Kidney (tissue), 13 donors: ENCODE measurements at regions not wholly inside any gene's neighbourhood (a gene's known extent, or its start where the extent isn't known, plus 50 kb on each side); places are given as distances from the start of the nearest gene placed in this dataset.

Experiments used
- DNase-seq, 5 donors: peaks; one replicate each; pipeline ENCODE4 v3.0.0-alpha.2; 2013 to 2020
- FAIRE-seq: peaks from 2 replicates; lab custom pipeline; 2012; peaks lifted over from hg19 to GRCh38; lab: Jason Lieb, UNC
- H3K27ac ChIP-seq, 2 donors: one replicate each; pipeline ENCODE4 v1.7.0; 2013; ENCODE audit warnings: low read depth in 2 of 2, low read length in 2 of 2, inconsistent platforms in 1 of 2
- H3K27me3 ChIP-seq: one replicate; pipeline ENCODE4 v1.7.1; 2013; ENCODE audit warnings: low read length, inconsistent platforms; ENCODE audit not compliant: control insufficient read depth, insufficient read depth
- H3K36me3 ChIP-seq, 3 donors: one replicate each; pipeline versions ENCODE4 v1.7.0 to v1.7.1; 2013; ENCODE audit warnings: low read length in 3 of 3, control low read depth in 1 of 3, inconsistent platforms in 1 of 3; ENCODE audit not compliant: insufficient read depth in 3 of 3, control insufficient read depth in 2 of 3
- H3K4me1 ChIP-seq, 3 donors: one replicate each; pipeline versions ENCODE4 v1.7.0 to v1.7.1; 2013; ENCODE audit warnings: low read length in 3 of 3, inconsistent platforms in 1 of 3, low read depth in 1 of 3; ENCODE audit not compliant: control insufficient read depth in 2 of 3, insufficient read depth in 2 of 3
- H3K4me3 ChIP-seq, 3 donors: one replicate each; pipeline versions ENCODE4 v1.7.0 to v1.8.1; 2013; ENCODE audit warnings: low read length in 3 of 3, control low read depth in 1 of 3, inconsistent platforms in 1 of 3
- H3K9ac ChIP-seq, 3 donors: one replicate each; pipeline versions ENCODE4 v1.7.0 to v1.7.1; 2013; ENCODE audit warnings: low read length in 3 of 3, control low read depth in 1 of 3, inconsistent platforms in 1 of 3
- H3K9me3 ChIP-seq, 3 donors: one replicate each; pipeline versions ENCODE4 v1.7.0 to v1.7.1; 2013; ENCODE audit warnings: low read length in 3 of 3, control low read depth in 1 of 3, inconsistent platforms in 1 of 3; ENCODE audit not compliant: control insufficient read depth in 2 of 3, insufficient read depth in 1 of 3
- intact Hi-C: fragments of 100-400 bp; cut with DNase I; formaldehyde crosslinking; loops from one replicate; pipeline ENCODE4 v1.11.1; 2022
- TF ChIP-seq, protein P1 (sequence below): IDR thresholded peaks from 3 replicates; pipeline ENCODE4 v1.5.1; 2012; ENCODE audit warnings: mild to moderate bottlenecking, moderate library complexity, borderline replicate concordance; ENCODE audit not compliant: insufficient read depth; ENCODE audit errors: extremely low read depth
- donor health status: control.
- donor health status: control.
- donor health status: control.
- donor health status: control.
- donor health status: control.
- donor health status: DM: yes; HTN: yes; CAD: no.
- donor health status: Normal renal cell carcinoma (clear cell type).

DNA sequence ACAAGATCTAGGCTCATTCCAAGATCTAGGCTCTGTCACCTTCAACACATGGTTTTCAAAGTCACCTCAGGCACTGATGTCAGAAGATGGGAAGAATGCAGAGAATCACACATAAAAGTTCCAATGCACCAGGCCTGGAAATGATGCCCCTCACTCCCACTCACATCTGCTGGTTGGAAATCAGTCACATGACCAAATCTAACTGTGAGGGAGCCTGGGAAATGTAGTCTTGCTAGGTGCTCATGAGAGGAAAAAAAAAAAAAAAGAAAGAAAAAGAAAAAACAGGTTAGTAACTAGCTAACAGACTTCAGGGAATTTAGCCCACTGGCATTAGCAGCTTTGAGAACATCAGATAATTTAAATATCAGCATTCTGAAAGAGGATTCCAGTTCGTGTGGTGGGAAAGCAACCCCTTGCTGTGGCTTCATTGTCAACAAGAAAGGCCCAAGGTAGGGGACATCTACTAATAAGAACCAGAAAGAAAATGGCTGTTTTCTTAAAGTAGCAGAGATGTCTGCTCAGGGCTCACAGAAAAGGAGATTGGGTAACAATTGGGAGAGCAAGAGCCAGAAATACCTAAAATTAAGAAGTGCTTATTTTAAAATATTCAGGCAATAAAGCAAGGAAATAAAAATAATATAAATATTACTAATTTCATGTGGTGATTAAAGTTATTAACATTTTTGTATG is 614.3 kb downstream of the ACTL7B start:
- Histone ChIP-seq H3K9ac (no peak overlapping the region), H3K9me3 (peaks cover 0 to 6% (median 0%) of the 10 kb centered on the region in 3 donors), H3K27me3 (no peaks in the 10 kb centered on the region), H3K4me1 (no peaks in the 10 kb centered on the region), H3K4me3 (no peak overlapping the region), H3K36me3 (no peaks in the 10 kb centered on the region), H3K27ac (no peak overlapping the region)
- FAIRE-seq (no peak), DNase-seq (peak in 2 of 5 donors; percentile 26 to 45)
- TF ChIP-seq, protein P1, sequence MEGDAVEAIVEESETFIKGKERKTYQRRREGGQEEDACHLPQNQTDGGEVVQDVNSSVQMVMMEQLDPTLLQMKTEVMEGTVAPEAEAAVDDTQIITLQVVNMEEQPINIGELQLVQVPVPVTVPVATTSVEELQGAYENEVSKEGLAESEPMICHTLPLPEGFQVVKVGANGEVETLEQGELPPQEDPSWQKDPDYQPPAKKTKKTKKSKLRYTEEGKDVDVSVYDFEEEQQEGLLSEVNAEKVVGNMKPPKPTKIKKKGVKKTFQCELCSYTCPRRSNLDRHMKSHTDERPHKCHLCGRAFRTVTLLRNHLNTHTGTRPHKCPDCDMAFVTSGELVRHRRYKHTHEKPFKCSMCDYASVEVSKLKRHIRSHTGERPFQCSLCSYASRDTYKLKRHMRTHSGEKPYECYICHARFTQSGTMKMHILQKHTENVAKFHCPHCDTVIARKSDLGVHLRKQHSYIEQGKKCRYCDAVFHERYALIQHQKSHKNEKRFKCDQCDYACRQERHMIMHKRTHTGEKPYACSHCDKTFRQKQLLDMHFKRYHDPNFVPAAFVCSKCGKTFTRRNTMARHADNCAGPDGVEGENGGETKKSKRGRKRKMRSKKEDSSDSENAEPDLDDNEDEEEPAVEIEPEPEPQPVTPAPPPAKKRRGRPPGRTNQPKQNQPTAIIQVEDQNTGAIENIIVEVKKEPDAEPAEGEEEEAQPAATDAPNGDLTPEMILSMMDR = no peak
- intact Hi-C loops = no loop called here

GRCh38 chr9:108239696-108240321 is 616.0 kb downstream of the ACTL7B start:
- TF ChIP-seq, protein P1 = no peak
- H3K27ac ChIP-seq = no peak overlapping the region
- no peaks in the 10 kb centered on the region for H3K4me1 ChIP-seq
- FAIRE-seq (no peak), DNase-seq (no peak)
- H3K4me3 ChIP-seq = no peak overlapping the region
- peaks cover 0 to 6% (median 0%) of the 10 kb centered on the region in 3 donors for H3K9me3 ChIP-seq
- H3K36me3 ChIP-seq = no peaks in the 10 kb centered on the region
- no peaks in the 10 kb centered on the region for H3K27me3 ChIP-seq
- intact Hi-C loops = no loop called here
- H3K9ac ChIP-seq = no peak overlapping the region

DNA sequence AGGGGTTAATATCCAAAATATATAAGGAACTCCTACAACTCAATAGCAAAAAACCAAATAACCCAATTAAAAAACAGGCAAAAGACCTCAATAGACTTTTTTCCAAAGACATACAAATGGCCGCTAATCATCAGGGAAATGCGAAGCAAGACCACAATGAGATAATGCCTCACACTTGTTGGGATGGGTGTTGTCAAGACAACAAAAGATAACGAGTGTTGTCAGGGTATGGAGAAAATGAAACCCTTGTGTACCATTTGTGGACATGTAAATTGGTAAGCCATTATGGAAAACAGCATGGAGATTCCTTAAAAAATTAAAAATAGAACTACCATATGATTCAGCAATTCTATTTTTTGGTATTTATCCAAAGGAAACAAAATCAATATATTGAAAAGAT is 620.2 kb downstream of the ACTL7B start:
- Histone ChIP-seq H3K27me3 (no peaks in the 10 kb centered on the region), H3K4me3 (no peak overlapping the region), H3K9me3 (peaks cover 0 to 6% (median 0%) of the 10 kb centered on the region in 3 donors), H3K4me1 (no peaks in the 10 kb centered on the region), H3K27ac (no peak overlapping the region), H3K9ac (no peak overlapping the region), H3K36me3 (no peaks in the 10 kb centered on the region)
- no peak for FAIRE-seq
- TF ChIP-seq, protein P1 = no peak
- DNase-seq = no peak
- intact Hi-C loops = no loop called here
